Muscle of leg (tissue), 3 donors: ENCODE measurements at regions not wholly inside any gene's neighbourhood (a gene's known extent, or its start where the extent isn't known, plus 50 kb on each side); places are given as distances from the start of the nearest gene placed in this dataset.

Experiments used
- DNase-seq: peaks from one replicate; pipeline ENCODE4 v3.0.0; 2013
- H3K27ac ChIP-seq: one replicate; pipeline ENCODE4 v1.5.1; 2013; ENCODE audit warnings: mild to moderate bottlenecking, low read length, control low read depth
- H3K27me3 ChIP-seq: one replicate; pipeline ENCODE4 v1.6.1; 2013; ENCODE audit warnings: low read length; ENCODE audit not compliant: control insufficient read depth, insufficient read depth
- H3K36me3 ChIP-seq: one replicate; pipeline ENCODE4 v1.6.1; 2013; ENCODE audit warnings: low read length; ENCODE audit not compliant: control insufficient read depth, insufficient read depth
- H3K4me1 ChIP-seq: one replicate; pipeline ENCODE4 v1.6.1; 2013; ENCODE audit warnings: low read length; ENCODE audit not compliant: control insufficient read depth, insufficient read depth
- H3K4me3 ChIP-seq: one replicate; pipeline ENCODE4 v1.5.1; 2013; ENCODE audit warnings: low read length, control low read depth
- H3K9me3 ChIP-seq: replicated peaks from 2 replicates; pipeline ENCODE4 v1.6.1; 2013; ENCODE audit warnings: low read depth, low read length; ENCODE audit not compliant: control insufficient read depth
- WGBS: methylation state at CpG from one replicate; pipeline ENCODE4 v1.1.5; 2013; ENCODE audit warnings: missing lambda C conversion rate; ENCODE audit not compliant: insufficient coverage; 5-methylcytosine and 5-hydroxymethylcytosine counted together

GRCh38 chr5:167482555-167482954 lies 808.9 kb upstream of the WWC1 start:
- H3K27me3 ChIP-seq, result no peaks in the 10 kb centered on the region
- H3K4me1 ChIP-seq, result no peaks in the 10 kb centered on the region
- WGBS, result no CpG with 5 or more reads among the region's 2 CpGs
- no peak overlapping the region for H3K27ac ChIP-seq
- H3K36me3 ChIP-seq, result no peaks in the 10 kb centered on the region
- H3K4me3 ChIP-seq, result no peak overlapping the region
- DNase-seq, result no peak
- H3K9me3 ChIP-seq, result no peaks in the 10 kb centered on the region

GRCh38 chr5:167485061-167485774 lies 806.2 kb upstream of the WWC1 start:
- WGBS, result 75% methylated on average over 1 of the region's 8 CpGs
- H3K9me3 ChIP-seq, result no peaks in the 10 kb centered on the region
- no peaks in the 10 kb centered on the region for H3K4me1 ChIP-seq
- DNase-seq, result no peak
- no peak overlapping the region for H3K4me3 ChIP-seq
- no peaks in the 10 kb centered on the region for H3K36me3 ChIP-seq
- no peaks in the 10 kb centered on the region for H3K27me3 ChIP-seq
- H3K27ac ChIP-seq, result no peak overlapping the region

GRCh38 chr5:167488371-167488770 lies 803.1 kb upstream of the WWC1 start:
- no peak overlapping the region for H3K4me3 ChIP-seq
- DNase-seq, result no peak
- no peaks in the 10 kb centered on the region for H3K9me3 ChIP-seq
- no CpG with 5 or more reads among the region's 2 CpGs for WGBS
- no peaks in the 10 kb centered on the region for H3K36me3 ChIP-seq
- no peak overlapping the region for H3K27ac ChIP-seq
- H3K27me3 ChIP-seq, result no peaks in the 10 kb centered on the region
- H3K4me1 ChIP-seq, result no peaks in the 10 kb centered on the region

GRCh38 chr5:167489202-167489601 lies 802.2 kb upstream of the WWC1 start:
- no peaks in the 10 kb centered on the region for H3K27me3 ChIP-seq
- H3K36me3 ChIP-seq, result no peaks in the 10 kb centered on the region
- no peaks in the 10 kb centered on the region for H3K4me1 ChIP-seq
- no peak overlapping the region for H3K4me3 ChIP-seq
- DNase-seq, result no peak
- H3K27ac ChIP-seq, result no peak overlapping the region
- H3K9me3 ChIP-seq, result no peaks in the 10 kb centered on the region

GRCh38 chr5:167503926-167504720 lies 787.3 kb upstream of the WWC1 start:
- H3K27me3 ChIP-seq, result no peaks in the 10 kb centered on the region
- peak; percentile 78 for DNase-seq
- no peaks in the 10 kb centered on the region for H3K36me3 ChIP-seq
- WGBS, result no CpG with 5 or more reads among the region's 5 CpGs
- H3K27ac ChIP-seq, result no peak overlapping the region
- H3K9me3 ChIP-seq, result no peaks in the 10 kb centered on the region
- peaks cover 4% of the 10 kb centered on the region for H3K4me1 ChIP-seq
- H3K4me3 ChIP-seq, result no peak overlapping the region

- DNase-seq, result no peak
- Histone ChIP-seq H3K4me3 (no peak overlapping the region), H3K27me3 (no peaks in the 10 kb centered on the region), H3K4me1 (peaks cover 4% of the 10 kb centered on the region), H3K9me3 (no peaks in the 10 kb centered on the region), H3K36me3 (no peaks in the 10 kb centered on the region), H3K27ac (no peak overlapping the region)
- WGBS, result no CpG with 5 or more reads among the region's 4 CpGs
Measured at GRCh38 chr5:167507463-167508233, 783.8 kb upstream of the WWC1 start.

- DNase-seq, result no peak
- Histone ChIP-seq H3K4me1 (no peaks in the 10 kb centered on the region), H3K27ac (no peak overlapping the region), H3K27me3 (no peaks in the 10 kb centered on the region), H3K4me3 (no peak overlapping the region), H3K9me3 (no peaks in the 10 kb centered on the region), H3K36me3 (no peaks in the 10 kb centered on the region)
- WGBS, result no CpG with 5 or more reads among the region's 3 CpGs
Measured at GRCh38 chr5:167509076-167509475, 782.4 kb upstream of the WWC1 start.

GRCh38 chr5:167511276-167511675 lies 780.2 kb upstream of the WWC1 start:
- Histone ChIP-seq H3K4me3 (no peak overlapping the region), H3K27me3 (no peaks in the 10 kb centered on the region), H3K27ac (no peak overlapping the region), H3K4me1 (no peaks in the 10 kb centered on the region), H3K9me3 (no peaks in the 10 kb centered on the region), H3K36me3 (no peaks in the 10 kb centered on the region)
- WGBS, result no CpG with 5 or more reads among the region's 1 CpG
- DNase-seq, result no peak

GRCh38 chr5:167512111-167512510 lies 779.3 kb upstream of the WWC1 start:
- Histone ChIP-seq H3K27ac (no peak overlapping the region), H3K36me3 (no peaks in the 10 kb centered on the region), H3K27me3 (no peaks in the 10 kb centered on the region), H3K9me3 (no peaks in the 10 kb centered on the region), H3K4me3 (no peak overlapping the region), H3K4me1 (no peaks in the 10 kb centered on the region)
- no peak for DNase-seq
- WGBS, result no CpG with 5 or more reads among the region's 2 CpGs

- H3K27me3 ChIP-seq, result no peaks in the 10 kb centered on the region
Measured at GRCh38 chr5:167513381-167513780, 778.1 kb upstream of the WWC1 start.

More at GRCh38 chr5:167513381-167513780, 778.1 kb upstream of the WWC1 start:
- H3K9me3 ChIP-seq, result no peaks in the 10 kb centered on the region
- no peak for DNase-seq
- H3K4me3 ChIP-seq, result no peak overlapping the region
- 83% methylated on average over 3 of the region's 7 CpGs for WGBS
- no peaks in the 10 kb centered on the region for H3K36me3 ChIP-seq
- H3K27ac ChIP-seq, result no peak overlapping the region
- no peaks in the 10 kb centered on the region for H3K4me1 ChIP-seq
